Erythroblast (primary cell): ENCODE measurements at regions not wholly inside any gene's neighbourhood (a gene's known extent, or its start where the extent isn't known, plus 50 kb on each side); places are given as distances from the start of the nearest gene placed in this dataset.

ENCODE experiments used
- GATA1 ChIP-seq: IDR thresholded peaks from 2 replicates; pipeline ENCODE4 v1.6.1; 2011; ENCODE audit warnings: low read depth, mild to moderate bottlenecking, control low read depth, low read length, moderate library complexity
- POLR2A ChIP-seq: IDR thresholded peaks from 2 replicates; pipeline ENCODE4 v1.6.1; 2011; ENCODE audit warnings: mild to moderate bottlenecking, low read length

DNA sequence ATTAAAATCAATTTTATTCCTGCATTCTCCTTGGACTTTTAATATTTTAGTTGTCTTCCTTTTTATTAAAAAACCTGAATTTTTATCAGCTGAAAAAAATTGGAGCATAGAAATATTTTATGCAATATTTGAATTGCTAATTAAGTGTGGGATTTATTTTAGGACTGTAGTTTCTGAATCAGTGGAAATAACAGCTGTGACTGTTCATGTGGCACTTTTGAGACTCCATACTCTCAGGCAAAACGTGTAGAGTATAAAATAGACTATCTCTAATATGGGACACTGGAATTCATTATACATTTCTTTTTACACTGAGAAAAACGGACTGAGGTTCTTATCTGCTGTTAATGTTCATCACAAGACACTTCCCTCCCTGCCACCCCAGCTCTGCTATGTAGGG lies 558.3 kb upstream of the TPK1 start:
- TF ChIP-seq POLR2A (no peak), GATA1 (no peak)
